CD4-positive, alpha-beta T cell treated with Interleukin-1 beta for 1 hour (primary cell): ENCODE measurements at regions not wholly inside any gene's neighbourhood (a gene's known extent, or its start where the extent isn't known, plus 50 kb on each side); places are given as distances from the start of the nearest gene placed in this dataset.

Experiments used
- DNase-seq, 2 donors: peaks; one replicate each; pipeline ENCODE4 v3.0.0-alpha.2; 2020 to 2022

DNA sequence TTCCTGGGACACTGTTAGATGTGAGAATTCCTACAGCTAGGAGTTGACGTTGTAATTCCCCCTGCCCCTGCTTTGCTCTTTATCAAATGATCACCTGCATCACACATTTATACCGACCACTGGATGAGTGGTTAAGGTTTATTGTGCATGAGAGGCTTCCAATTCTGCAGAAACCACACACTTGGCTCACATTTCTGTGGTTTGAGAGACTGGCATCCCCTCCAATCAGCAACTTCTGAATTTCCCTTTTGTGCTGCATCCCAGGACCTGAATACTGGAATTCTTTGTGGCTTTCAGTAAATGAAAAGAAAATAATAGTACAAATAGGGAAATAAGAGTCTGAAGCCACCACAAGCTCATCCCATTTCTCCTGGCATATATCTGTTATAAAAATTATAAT lies 628.7 kb upstream of the PIK3C3 start:
- no peak for DNase-seq

DNA sequence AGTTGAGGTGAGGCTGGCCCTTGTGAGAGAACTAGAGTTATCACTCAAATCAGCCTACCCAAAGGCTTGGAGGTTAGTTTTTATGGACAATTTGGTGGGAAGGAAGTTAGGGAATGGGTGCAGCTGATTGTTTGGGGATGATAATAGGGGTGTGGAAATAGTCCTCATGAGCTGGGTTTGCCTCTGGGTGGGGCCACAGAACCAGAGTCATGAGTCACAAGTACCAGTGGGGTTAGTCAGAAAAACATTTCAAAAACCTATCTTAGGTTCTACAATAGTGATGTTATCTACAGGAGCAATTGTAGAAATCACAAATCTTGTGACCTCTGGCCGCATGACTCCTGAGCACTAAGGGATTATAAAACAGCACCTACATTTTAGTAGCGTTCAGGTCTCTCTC lies 630.1 kb upstream of the PIK3C3 start:
- DNase-seq = no peak

- DNase-seq = no peak
Measured at GRCh38 chr18:41324020-41324791, 630.8 kb upstream of the PIK3C3 start.

DNA sequence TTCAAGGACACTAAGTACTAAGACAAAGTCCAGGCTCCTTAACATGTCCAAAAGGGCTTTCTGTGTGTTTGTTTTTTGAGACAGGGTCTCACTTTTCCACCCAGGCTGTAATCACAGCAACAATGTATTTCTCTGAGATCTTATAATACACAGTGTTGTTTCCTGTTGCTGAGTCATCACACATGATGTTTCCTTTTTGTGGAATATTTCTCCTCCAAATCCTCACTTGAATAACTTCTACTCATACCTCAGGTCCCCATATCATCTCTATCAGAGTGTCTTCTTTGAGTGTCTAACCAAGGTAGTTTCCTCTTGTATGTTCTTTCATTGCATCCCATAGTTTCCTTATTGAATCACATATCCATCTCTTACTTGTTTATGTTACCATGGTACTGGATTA lies 632.0 kb upstream of the PIK3C3 start:
- DNase-seq = no peak

DNA sequence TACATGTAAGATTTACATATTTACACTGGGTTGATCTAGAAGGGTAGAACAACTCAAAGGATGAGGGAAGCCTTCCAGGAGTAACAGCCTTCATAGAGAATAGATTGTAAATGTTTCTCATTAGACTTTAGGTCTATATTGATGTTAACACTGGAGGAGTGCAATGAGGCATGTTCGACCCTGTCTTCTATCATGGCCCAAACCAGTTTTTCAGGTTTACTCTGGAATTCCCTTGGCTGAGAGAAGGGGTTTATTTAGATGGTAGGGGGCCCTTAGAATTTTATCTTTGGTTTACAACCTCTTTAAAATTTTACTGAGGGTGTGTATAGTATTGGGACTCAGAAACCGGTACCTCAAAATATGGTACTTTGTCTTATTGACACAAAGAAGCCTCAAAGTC lies 634.9 kb upstream of the PIK3C3 start:
- no peak for DNase-seq

- DNase-seq = no peak
Measured at GRCh38 chr18:41315134-41315533, 639.9 kb upstream of the PIK3C3 start.

DNA sequence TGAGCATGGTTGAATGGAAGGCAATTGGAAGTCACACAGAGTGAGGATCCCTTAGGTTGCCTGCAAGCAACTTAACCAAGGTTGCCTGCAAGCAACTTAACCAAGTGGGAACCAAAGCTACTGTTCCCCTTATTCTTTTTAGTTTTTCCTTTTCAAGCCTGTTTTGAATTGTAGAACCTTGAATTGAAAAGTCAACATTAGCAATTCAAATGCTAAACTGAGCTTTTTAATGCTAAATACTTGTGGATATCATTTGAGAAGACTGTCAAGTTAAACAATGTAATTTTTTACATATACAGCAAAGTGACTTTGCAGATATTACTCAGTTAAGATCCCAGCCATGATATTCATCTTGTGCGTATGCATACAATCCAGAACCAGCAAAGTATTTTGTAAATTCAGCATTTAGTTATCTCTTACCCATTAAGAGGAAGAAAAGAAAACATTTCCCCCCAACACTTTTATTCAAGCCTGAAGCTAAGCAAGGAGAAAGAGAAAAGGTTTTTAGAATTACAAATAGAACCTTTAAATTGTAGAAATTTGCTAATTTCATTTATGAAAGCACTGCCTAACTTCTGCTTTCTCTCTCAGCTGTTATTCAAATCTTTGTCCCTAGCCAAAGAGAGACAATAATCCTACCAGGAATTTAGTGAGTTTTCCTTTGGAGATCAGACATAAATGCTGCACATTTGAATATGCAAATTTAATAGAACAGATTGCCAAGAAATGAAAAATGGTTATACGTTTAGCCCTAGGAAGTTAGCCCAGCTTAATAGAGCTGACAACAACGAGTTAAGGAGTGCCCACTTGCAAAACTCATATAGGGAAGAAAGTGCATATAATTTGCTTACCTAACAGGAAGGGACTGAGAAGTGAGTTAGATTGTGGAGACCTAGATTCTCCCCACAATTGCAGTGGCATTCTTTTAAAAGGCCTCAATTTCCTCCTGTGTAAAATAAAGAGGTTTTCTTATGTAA lies 643.2 kb upstream of the PIK3C3 start:
- DNase-seq = no peak

DNA sequence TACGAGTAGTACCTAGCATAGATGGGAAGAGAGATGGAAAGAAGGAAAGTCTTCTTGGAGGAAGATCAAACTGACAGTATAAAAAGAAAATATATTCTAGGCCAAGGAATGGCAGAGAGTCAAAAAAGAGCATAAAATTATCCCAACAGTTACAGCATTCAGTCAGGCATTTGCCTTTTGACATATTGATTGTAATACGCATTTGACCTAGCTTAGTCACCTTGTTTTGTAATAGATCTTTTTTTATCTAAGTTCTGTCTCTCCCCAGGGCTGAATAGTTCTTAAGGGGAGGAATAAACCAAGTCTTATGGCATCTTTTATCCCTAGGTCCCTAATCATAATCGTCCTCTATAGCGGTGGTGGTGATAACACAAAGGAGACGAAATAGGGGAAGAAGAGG lies 657.3 kb upstream of the PIK3C3 start:
- DNase-seq = no peak

DNA sequence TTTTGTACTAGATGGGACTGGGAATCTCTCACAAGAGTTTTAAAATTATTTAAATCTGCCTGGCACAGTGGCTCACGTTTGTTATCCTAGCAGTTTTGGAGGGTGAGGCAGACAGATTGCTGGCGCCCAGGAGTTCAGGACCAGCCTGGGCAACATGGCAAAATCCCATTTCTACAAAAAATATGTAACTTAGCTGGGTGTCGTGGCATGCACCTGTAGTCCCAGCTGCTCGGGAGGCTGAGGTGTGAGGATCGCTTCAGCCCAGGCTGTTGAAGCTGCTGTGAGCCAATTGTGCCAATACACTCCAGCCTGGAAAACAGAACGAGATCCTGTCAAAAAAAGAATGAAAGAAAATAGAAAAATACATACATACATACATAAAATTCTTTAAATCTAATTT lies 685.7 kb upstream of the PIK3C3 start:
- DNase-seq = no peak

GRCh38 chr18:41268271-41268670 lies 686.8 kb upstream of the PIK3C3 start:
- no peak for DNase-seq

DNA sequence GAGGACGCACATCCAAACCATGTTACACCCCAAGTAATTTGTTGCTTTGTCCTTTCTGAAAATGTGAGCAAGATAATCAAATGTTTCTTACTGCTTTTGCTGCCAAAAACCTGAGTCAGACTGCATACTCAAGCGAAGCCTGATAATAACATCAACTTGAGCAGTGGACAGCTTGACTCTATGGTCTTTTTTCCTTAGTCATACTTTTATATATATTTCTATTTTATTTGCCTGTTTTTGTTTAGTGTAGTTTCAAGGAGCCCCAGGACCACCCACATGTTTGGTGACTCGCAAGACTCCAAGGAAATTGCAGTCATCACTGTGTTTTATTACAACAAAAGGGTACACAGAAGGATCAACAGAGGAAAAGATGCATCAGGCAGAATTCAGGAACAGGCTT lies 688.4 kb upstream of the PIK3C3 start:
- DNase-seq = no peak

DNA sequence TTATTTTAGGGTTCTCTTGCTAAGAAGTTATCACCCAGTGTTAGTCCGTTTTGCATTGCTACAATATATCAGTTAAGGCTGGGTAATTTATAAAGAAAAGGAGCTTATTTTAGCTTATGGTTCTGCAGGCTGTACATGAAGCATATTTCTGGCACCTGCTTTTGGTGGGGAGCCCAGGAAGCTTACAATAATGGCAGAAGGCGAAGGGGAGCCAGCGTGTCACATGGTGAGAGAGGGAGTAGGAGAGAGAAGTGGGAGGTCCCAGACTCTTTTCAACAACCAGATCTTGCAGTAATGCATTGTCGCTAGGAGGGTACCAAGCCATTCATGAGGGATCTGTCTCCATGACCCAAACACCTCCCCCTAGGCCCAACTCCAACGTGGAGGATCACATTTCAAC lies 688.8 kb upstream of the PIK3C3 start:
- DNase-seq = no peak

- DNase-seq = no peak
Measured at GRCh38 chr18:41265047-41265446, 690.0 kb upstream of the PIK3C3 start.

DNA sequence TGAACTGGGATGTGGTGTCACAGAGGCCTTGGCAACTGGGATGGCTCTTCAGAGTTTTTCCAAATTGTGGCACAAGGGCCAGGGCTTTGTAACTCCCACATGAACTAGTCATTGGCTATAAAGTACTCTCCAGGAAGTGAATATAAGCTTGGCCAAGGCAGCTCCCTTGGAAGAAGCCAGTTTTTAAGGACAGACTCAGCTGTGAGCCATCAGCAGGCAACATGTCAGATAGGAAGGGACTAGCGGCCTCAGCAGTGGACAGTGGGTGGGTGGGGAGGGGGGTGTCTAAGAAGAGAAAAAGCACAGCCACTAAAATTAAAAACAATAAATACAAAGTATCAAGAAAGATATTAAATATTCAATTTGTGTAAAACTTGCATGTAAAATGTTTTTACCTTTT lies 691.1 kb upstream of the PIK3C3 start:
- no peak for DNase-seq

DNA sequence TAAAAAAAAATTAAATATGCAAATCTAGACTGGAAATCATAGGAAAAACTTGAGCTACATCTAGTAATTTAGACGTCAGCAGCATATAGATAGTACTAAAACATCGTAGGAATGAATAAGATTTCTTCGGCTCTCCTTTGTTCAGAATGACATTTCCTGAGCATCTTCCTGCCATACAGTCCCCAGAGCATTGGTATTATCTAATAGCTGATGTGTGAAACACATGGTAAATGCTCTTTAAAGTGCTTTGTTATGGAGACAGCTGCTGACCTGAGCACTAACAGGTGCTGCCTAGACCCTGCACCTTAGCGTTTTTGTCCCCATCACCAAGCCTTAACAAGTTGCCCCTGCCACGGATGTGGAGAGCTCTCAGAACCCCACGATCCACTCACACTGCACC lies 692.3 kb upstream of the PIK3C3 start:
- DNase-seq = no peak

GRCh38 chr18:41244591-41245037 lies 710.4 kb upstream of the PIK3C3 start:
- DNase-seq = no peak

DNA sequence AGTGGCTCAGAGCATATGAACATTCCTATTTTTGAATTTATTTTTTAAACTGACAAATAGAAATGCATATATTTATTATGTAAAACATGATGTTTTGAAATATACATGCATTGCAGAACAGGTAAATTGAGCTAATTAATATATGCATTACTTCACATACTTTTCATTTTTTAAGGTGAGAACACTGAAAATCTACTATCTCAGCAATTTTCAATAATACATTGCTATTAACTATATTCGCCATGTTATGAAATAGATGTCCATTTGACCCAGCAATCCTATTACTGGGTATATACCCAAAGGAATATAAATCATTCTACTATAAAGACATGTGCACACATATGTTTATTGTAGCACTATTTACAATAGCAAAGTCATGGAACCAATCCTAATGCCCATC lies 717.7 kb upstream of the PIK3C3 start:
- DNase-seq = no peak

DNA sequence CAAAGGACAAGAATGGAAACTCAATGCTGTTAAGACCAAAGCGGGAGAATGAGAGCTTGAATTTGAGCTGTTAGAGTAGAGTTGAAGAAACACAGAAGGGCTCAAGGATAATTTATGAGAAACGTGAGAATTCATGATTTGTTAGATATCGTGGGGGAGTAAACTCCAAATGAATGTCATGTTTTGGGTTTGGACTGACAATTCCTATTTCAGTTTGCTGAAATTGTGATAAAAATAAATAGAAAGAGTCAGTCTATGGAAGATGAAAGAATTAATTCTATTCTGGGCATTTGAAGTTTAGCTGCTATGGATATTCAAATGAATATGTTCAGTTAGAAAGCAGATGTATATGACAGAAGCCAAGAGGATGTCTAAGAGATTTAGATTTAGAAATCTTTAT lies 723.4 kb upstream of the PIK3C3 start:
- no peak for DNase-seq

- no peak for DNase-seq
Measured at GRCh38 chr18:41227993-41228392, 727.0 kb upstream of the PIK3C3 start.

- DNase-seq = no peak
Measured at GRCh38 chr18:41226911-41227310, 728.1 kb upstream of the PIK3C3 start.

- DNase-seq = no peak
Measured at GRCh38 chr18:41226186-41226585, 728.8 kb upstream of the PIK3C3 start.

- DNase-seq = no peak
Measured at GRCh38 chr18:41216341-41217003, 738.6 kb upstream of the PIK3C3 start.

DNA sequence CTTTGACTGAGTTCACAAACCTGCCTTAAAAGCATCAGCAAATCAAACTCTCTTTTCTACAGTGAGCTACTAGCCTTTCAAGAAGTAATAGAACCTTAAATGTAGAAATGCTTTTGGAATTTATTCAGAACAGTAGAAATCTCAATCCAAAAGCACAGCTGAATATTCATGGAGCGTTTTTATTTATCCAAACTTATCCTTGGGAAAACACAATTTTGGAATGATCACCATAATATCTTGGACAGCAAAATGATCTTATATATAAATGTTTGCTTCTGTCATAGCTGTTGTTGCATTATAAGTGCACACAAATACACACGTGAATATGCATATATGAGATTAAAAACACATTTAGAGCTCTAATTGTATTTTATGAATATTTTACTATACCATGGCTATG lies 747.3 kb upstream of the PIK3C3 start:
- DNase-seq = no peak
